HG03342 (cell line): ENCODE measurements at regions not wholly inside any gene's neighbourhood (a gene's known extent, or its start where the extent isn't known, plus 50 kb on each side); places are given as distances from the start of the nearest gene placed in this dataset.
"Not testable (repeated sequence)": the region's sequence is repeated elsewhere in the genome, so short reads cannot be mapped to it uniquely, and the experiment has no call there.

ENCODE experiments used
- ATAC-seq: cut with Tn5 transposase; IDR thresholded peaks from one replicate; pipeline ENCODE4 v1.9.1; 2021; ENCODE audit warnings: mild to moderate bottlenecking, moderate library complexity; ENCODE audit not compliant: unreplicated experiment

- ATAC-seq: no peak
Measured at GRCh38 chrX:151042842-151043241, 59.7 kb downstream of the HMGB3 start.

DNA sequence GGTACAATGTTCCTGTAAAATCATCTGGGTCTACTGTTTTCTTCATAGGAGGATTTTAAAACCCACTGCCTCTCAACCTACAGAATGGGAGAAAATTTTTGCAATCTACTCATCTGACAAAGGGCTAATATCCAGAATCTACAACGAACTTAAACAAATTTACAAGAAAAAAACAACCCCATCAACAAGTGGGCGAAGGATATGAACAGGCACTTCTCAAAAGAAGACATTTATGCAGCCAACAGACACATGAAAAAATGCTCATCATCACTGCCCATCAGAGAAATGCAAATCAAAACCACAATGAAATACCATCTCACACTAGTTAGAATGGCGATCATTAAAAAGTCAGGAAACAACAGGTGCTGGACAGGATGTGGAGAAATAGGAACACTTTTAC is 83.2 kb downstream of the HMGB3 start:
- ATAC-seq: not testable (repeated sequence)

GRCh38 chrX:151073767-151074166 is 90.6 kb downstream of the HMGB3 start:
- ATAC-seq: no peak

DNA sequence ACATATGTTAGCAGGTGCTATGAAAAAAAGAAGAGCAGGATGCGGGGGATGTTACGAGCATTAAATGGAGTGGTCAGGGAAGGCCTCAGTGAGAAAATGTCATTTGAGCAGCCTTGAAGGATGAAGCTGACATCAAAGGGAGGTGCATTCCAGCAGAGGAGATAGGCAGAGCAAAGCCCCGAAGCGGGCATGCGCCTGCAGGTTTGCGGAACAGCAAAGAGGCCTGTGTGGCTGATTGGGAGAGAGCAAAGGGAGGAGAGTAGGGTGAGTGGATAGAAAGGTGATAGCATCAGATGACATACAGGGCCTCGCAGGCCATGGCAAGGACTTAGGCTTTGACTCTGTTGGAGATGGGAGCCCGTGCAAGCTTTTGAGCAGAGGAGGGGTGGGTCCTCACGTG is 95.4 kb upstream of the GPR50 start:
- no peak for ATAC-seq

GRCh38 chrX:151082077-151082948 is 94.1 kb upstream of the GPR50 start:
- ATAC-seq: peak; percentile 92

GRCh38 chrX:151084454-151084853 is 91.9 kb upstream of the GPR50 start:
- ATAC-seq: no peak

GRCh38 chrX:151085207-151085606 is 91.2 kb upstream of the GPR50 start:
- ATAC-seq: no peak

GRCh38 chrX:151088221-151088620 is 88.2 kb upstream of the GPR50 start:
- ATAC-seq: no peak

GRCh38 chrX:151099001-151099400 is 77.4 kb upstream of the GPR50 start:
- no peak for ATAC-seq

GRCh38 chrX:151100799-151101198 is 75.6 kb upstream of the GPR50 start:
- ATAC-seq: no peak

GRCh38 chrX:151113200-151113599 is 63.2 kb upstream of the GPR50 start:
- ATAC-seq: not testable (repeated sequence)
